ENCODE measurements at regions not wholly inside any gene's neighbourhood (a gene's known extent, or its start where the extent isn't known, plus 50 kb on each side); places are given as distances from the start of the nearest gene placed in this dataset.

DNA sequence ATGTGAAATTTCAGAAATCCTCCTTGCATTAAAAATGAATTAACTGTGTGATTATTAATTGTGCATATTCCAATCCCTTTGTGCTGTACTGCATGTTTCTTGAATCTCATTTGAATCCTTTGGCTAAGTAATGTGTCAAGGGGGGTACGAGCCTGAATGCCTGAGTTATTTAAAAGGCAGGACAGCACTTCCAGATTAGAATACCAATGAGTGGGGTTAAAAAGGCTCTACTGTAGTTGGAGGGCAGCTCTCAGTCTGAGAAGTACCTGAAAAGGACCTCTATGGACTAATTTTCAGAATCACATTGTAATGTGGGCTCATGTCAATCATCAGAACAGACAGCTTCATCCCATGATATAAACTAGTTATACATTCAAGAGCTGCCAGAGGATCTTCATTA, 423.0 kb downstream of the GRB14 start:
- H3K27me3 ChIP-seq: no peaks in the 10 kb centered on the region
- no peaks in the 10 kb centered on the region for H3K4me1 ChIP-seq
- H3K9me3 ChIP-seq: no peaks in the 10 kb centered on the region
- TF ChIP-seq EP300 (IDR thresholded peaks at IDR 0.05) (no peak), POLR2A (IDR thresholded peaks at IDR 0.05) (no peak), POLR2AphosphoS5 (IDR thresholded peaks at IDR 0.05) (no peak)
- TF ChIP-seq, protein P1, sequence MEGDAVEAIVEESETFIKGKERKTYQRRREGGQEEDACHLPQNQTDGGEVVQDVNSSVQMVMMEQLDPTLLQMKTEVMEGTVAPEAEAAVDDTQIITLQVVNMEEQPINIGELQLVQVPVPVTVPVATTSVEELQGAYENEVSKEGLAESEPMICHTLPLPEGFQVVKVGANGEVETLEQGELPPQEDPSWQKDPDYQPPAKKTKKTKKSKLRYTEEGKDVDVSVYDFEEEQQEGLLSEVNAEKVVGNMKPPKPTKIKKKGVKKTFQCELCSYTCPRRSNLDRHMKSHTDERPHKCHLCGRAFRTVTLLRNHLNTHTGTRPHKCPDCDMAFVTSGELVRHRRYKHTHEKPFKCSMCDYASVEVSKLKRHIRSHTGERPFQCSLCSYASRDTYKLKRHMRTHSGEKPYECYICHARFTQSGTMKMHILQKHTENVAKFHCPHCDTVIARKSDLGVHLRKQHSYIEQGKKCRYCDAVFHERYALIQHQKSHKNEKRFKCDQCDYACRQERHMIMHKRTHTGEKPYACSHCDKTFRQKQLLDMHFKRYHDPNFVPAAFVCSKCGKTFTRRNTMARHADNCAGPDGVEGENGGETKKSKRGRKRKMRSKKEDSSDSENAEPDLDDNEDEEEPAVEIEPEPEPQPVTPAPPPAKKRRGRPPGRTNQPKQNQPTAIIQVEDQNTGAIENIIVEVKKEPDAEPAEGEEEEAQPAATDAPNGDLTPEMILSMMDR (IDR thresholded peaks at IDR 0.05): no peak
- DNase-seq (ENCODE audit: low spot score in 2 of 2): no peak
- no peak overlapping the region for H3K27ac ChIP-seq
- H3K36me3 ChIP-seq: no peaks in the 10 kb centered on the region
- no peak overlapping the region for H3K4me3 ChIP-seq
- 71% methylated on average over 1 of the region's 1 CpG for WGBS

DNA sequence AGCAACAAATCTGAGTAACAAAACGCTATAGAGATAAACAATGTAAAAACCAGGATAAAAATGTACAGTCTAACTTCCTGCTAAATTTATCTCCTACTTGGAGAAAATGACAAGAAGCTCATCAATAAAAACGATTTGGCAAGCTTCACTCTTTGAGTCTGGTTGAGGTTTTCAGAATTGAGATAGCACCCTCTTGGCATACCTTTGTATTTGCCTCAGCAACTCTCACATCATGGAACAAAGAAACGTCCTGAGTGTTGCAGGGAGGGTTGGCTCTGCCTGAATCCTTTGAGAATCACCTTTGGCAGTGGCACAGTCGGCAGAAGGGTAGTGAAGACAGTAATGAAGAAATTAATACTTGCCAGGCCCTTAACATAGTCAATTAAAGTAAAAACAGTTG, 430.6 kb downstream of the GRB14 start:
- Histone ChIP-seq H3K27ac (no peak overlapping the region), H3K27me3 (no peaks in the 10 kb centered on the region), H3K9me3 (no peaks in the 10 kb centered on the region), H3K36me3 (no peaks in the 10 kb centered on the region), H3K4me3 (no peak overlapping the region), H3K4me1 (no peaks in the 10 kb centered on the region)
- 45% methylated on average over 4 of the region's 4 CpGs for WGBS
- no peak for TF ChIP-seq EP300 (IDR thresholded peaks at IDR 0.05)
- no peak for TF ChIP-seq POLR2AphosphoS5 (IDR thresholded peaks at IDR 0.05)
- TF ChIP-seq, protein P1 (IDR thresholded peaks at IDR 0.05): no peak
- no peak for TF ChIP-seq POLR2A (IDR thresholded peaks at IDR 0.05)
- DNase-seq (ENCODE audit: low spot score in 2 of 2): no peak

DNA sequence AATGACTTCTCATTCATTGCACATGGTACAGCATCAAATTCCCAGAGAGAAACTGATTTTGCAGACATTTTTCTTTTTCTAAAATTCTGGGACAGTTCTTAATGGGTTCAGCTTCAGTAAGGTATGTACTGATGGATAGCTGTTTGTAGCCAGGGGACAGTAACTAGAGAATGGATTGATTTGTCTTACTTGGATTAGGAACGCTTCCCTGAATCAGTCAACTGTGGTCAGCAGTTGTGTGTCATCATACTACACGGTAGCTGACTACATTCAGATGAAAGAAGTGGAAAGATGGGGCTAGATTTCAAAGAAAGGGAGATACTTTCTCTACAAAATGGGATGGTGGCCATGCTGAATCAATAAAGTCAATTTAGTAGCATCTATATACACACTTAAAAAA, 431.4 kb downstream of the GRB14 start:
- WGBS: 88% methylated on average over 2 of the region's 2 CpGs
- H3K9me3 ChIP-seq: no peaks in the 10 kb centered on the region
- H3K4me3 ChIP-seq: no peak overlapping the region
- H3K27me3 ChIP-seq: no peaks in the 10 kb centered on the region
- no peaks in the 10 kb centered on the region for H3K4me1 ChIP-seq
- H3K27ac ChIP-seq: no peak overlapping the region
- H3K36me3 ChIP-seq: no peaks in the 10 kb centered on the region
- no peak for DNase-seq (ENCODE audit: low spot score in 2 of 2)
- TF ChIP-seq EP300 (IDR thresholded peaks at IDR 0.05): no peak
- TF ChIP-seq POLR2AphosphoS5 (IDR thresholded peaks at IDR 0.05): no peak
- TF ChIP-seq POLR2A (IDR thresholded peaks at IDR 0.05): no peak
- TF ChIP-seq, protein P1 (IDR thresholded peaks at IDR 0.05): no peak

DNA sequence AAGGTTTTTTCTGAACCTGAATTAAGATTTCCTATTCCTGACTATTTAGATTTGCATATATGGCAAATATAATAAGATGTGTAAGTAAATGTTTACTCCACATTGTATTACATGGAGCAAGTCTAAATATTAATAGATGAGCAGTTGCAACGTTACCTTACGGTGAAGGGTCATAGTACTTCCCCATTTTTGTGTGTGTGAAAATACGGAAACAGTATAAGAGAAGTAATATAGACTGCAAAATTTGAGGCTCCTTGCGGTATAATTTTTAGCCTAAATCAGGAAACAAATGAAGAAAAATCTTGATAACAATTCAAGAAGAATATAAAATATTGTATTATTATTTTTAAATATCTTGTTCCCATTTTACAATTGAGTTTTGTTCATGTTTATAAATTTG, 434.2 kb downstream of the GRB14 start:
- TF ChIP-seq EP300 (IDR thresholded peaks at IDR 0.05): no peak
- TF ChIP-seq, protein P1 (IDR thresholded peaks at IDR 0.05): no peak
- no peak for TF ChIP-seq POLR2AphosphoS5 (IDR thresholded peaks at IDR 0.05)
- TF ChIP-seq POLR2A (IDR thresholded peaks at IDR 0.05): no peak
- H3K4me3 ChIP-seq: no peak overlapping the region
- no peak for DNase-seq (ENCODE audit: low spot score in 2 of 2)
- WGBS: 88% methylated on average over 4 of the region's 4 CpGs
- H3K4me1 ChIP-seq: no peaks in the 10 kb centered on the region
- H3K9me3 ChIP-seq: no peaks in the 10 kb centered on the region
- no peaks in the 10 kb centered on the region for H3K36me3 ChIP-seq
- no peak overlapping the region for H3K27ac ChIP-seq
- no peaks in the 10 kb centered on the region for H3K27me3 ChIP-seq

DNA sequence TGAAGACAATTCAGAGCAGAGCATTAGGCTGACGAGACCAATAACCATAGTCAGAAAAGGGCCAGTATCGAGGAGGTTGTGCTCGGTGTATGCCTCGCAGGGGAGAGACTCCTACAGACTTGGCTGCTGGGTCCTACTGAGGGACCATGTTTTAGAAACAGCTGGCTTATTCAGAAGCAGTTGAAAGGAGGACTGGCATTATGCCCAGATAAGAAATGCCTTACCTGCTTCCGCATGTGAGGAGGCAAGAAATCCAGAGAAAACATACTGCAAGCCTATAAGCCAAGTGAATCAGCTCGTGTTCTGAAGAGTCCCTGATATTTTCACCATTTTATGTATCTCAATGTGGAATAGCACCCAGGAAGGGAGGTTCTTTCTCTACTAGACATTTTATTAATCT, 434.7 kb downstream of the GRB14 start:
- WGBS: 40% methylated on average over 6 of the region's 6 CpGs
- Histone ChIP-seq H3K36me3 (no peaks in the 10 kb centered on the region), H3K27ac (no peak overlapping the region), H3K4me1 (no peaks in the 10 kb centered on the region), H3K9me3 (no peaks in the 10 kb centered on the region), H3K27me3 (no peaks in the 10 kb centered on the region), H3K4me3 (no peak overlapping the region)
- DNase-seq (ENCODE audit: low spot score in 2 of 2): no peak
- TF ChIP-seq POLR2A (IDR thresholded peaks at IDR 0.05) (no peak), EP300 (IDR thresholded peaks at IDR 0.05) (no peak)
- TF ChIP-seq, protein P1 (IDR thresholded peaks at IDR 0.05): no peak

Measured in suprapubic skin (tissue), 4 donors.